AML-193 (cell line): ENCODE measurements at regions not wholly inside any gene's neighbourhood (a gene's known extent, or its start where the extent isn't known, plus 50 kb on each side); places are given as distances from the start of the nearest gene placed in this dataset.

Experiments
- DNase-seq, 2 experiments: peaks; one replicate each; lab custom pipeline; 2025; lab: John Stamatoyannopoulos, UW

DNA sequence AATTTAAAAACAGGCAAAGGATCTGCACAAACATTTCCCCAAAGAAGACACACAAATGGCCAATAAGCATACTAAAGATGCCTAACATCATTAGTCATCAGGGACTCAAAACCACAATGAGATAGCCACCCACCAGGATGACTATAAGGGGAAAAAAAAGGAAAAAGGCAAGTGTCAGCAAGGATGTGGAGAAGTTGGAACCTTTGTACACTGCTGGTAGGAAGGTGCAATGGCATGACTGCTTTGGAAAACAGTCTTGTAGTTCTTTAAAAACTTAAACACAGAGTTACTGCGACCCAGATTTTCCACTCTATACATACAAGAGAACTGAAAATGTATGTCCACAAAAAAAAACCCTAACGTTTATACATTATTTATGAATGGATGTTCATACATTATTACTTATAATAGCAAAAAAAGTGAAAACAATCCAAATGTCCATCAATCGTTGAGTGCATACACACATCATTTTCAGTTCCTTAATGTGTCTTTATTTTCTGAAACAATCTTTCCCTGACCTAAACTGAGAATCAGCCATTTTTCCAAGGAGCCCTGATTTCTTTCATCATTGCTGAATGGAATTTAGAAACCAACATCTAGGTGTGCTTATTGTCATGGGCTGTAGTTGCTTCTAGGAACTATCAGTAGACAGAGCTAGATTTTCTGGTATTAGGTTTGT lies 64.7 kb upstream of the TLK1 start:
- no peak for DNase-seq

DNA sequence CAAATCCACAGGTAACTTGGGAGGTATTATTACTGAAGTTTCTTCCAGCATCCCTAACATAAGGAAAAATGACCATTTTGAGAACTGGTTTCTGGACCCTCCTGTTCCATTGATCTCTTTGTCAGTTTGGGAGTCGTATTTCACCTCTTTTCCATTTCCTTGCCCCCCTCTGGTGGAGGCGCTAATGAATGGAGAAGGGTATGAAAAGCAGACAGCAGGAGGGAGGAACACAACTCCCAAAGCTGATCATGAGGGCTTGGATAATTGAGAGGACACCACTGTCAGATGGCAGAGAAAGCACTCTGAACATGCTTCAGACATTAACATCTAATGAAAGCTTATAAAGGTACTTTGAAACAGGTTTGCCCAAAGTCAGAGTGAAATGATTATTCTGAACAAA lies 56.6 kb upstream of the TLK1 start:
- no peak for DNase-seq

DNA sequence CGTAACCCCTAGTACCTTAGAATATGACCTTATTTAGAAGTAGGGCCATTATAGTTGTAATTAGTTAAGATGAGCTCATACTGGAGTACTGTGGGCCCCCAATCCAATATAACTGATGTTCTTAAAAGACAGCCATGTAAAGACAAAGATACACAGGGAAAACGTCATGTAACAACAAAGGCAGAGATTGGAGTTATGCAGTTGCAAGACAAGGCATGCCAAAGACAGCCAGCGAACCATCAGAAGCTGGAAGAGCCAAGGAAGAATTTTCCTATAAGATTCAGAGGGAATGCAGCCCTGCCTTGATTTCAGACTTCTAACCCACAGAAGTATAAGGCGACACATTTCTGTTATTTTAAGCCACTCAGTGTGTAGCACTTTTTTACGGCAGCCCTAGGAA lies 55.9 kb upstream of the TLK1 start:
- no peak for DNase-seq

DNA sequence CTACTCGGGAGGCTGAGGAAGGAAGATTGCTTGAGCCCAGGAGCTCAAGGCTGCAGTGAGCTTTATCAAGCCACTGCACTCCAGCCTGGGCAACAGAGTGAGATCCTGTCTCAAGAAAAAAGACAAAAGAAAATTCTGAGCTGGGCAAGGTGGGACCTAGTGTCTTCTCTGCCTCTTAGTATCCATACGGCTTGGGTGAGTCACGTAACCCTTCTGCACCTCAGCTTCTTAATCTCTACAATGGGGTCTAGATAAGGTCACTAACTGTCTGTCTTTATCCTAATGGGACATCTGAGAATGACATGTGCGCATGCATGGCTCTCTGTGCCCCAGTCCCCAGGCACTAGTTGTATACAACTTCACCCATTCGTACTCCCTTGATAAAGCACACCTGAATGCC lies 53.4 kb upstream of the TLK1 start:
- no peak for DNase-seq

DNA sequence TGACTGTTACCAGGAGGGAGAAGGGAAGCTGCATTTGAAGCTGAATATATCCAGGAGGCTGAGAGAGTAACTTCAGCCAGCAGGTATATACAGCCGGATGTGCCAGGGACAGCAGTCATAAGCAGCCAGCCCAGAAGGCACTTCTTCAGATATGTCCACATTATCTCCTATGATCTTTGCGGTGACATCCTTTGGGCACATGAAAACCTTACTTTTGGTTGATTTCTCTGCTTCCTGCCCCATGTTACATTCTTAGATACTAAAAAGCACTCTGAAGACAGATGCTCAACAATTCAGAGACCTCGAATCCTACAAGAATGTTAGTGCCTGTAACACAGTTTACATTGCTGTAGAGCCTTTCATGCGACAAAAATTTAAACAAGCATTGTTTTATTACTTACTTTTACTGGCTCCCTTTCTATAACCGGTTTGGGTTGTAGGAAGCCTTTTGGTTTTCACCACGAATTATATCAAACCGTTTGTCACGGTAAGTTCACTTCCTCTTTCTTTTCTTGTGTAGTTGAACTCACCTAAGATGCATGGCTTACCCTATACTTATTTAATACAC lies 50.3 kb upstream of the TLK1 start:
- peak; percentile 54 to 55 for DNase-seq
